Astrocyte of the hippocampus (primary cell): ENCODE measurements at regions not wholly inside any gene's neighbourhood (a gene's known extent, or its start where the extent isn't known, plus 50 kb on each side); places are given as distances from the start of the nearest gene placed in this dataset.
A peak's percentile ranks its signal among the peaks of the same experiment; 100 is the strongest.

Source experiments
- DNase-seq: peaks from one replicate; pipeline ENCODE4 v3.0.0; 2011; ENCODE audit warnings: low read depth, low spot score

- DNase-seq: no peak
Observed at GRCh38 chr20:60428651-60429050, 470.4 kb downstream of the CDH26 start.

- no peak for DNase-seq
Observed at GRCh38 chr20:60430516-60431001, 472.3 kb downstream of the CDH26 start.

- no peak for DNase-seq
Observed at GRCh38 chr20:60431349-60431748, 473.1 kb downstream of the CDH26 start.

DNA sequence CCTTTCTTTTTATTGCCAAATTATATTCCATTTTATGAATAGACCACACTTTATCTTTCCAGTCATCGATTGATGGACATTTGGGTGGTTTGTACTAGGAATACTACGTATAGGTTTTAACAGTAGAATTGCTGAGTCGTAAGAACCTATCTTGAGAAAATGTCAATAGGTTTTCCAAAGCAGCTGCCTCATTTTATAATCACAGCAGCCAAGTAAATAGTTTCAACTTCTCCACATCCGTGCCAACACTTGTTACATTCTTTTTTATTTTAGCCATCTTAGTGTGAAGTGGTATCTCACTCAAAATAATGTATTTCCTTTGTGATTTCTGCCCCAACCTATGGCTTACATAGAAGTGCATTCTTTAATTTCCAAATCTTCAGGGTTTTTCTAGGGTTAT lies 479.2 kb downstream of the CDH26 start:
- no peak for DNase-seq

DNA sequence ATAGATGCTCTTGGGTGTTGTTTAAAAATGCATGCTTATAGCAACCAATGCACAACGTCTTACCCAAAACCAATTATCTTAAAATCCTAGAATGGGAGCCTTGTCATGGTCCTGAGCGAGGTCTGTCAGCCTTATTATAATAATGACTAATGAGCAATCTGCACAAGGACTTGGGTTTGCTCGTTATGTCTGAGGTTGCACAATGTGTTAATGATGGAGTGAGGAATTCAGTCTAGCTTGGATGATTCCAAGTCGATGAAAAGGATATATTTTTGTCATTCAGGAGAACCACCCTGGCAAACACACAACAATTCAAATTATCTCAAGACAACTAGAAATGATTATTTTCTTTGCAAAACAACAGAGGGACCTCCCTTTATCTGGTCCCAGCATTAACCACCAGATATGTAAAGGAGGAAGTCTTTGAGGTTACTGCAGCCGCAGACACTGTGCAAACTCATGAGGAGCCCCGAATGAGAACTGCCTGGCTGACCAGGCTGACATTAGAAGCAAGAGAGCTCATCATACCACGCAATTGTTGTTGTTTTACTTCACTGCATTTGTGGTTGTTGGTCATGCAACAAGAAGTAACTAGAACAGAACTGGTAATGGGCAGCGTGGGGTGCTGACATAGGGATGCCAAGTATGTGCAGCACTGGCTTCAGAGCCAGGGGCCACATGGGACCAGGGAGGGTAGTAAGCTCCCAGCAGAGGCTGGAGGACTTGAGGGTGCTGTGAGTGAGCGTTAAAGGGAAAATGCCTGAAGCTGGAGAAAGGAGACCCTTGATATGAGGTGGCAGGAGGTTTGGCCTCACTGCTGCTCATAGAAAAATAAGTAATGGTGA lies 488.3 kb downstream of the CDH26 start:
- peak; percentile 49 for DNase-seq

DNA sequence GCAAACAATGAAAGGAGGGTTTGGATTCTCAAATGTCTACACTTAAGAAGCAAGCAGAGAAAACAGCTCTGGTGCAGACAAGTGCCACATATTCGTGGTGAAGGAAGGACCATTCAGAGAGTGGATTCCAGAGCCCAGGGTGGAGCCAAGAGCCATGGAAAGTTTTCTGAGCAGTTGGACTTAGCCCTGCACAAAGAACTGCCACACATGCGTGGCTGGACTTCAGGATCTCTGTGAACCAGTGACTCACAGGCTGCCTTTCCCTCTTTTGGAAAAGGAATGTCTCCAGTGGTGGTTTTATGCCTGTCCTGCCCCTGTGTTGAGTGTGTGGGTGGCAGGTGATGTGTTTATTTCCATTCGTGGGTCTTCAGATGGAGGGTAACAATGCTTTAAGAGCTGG lies 489.5 kb downstream of the CDH26 start:
- peak; percentile 81 for DNase-seq

- DNase-seq: no peak
Observed at GRCh38 chr20:60453388-60454246, 495.4 kb downstream of the CDH26 start.

GRCh38 chr20:60454491-60454890 lies 496.3 kb downstream of the CDH26 start:
- DNase-seq: no peak

- DNase-seq: no peak
Observed at GRCh38 chr20:60455272-60455671, 497.0 kb downstream of the CDH26 start.

GRCh38 chr20:60459212-60459611 lies 501.0 kb downstream of the CDH26 start:
- DNase-seq: no peak

DNA sequence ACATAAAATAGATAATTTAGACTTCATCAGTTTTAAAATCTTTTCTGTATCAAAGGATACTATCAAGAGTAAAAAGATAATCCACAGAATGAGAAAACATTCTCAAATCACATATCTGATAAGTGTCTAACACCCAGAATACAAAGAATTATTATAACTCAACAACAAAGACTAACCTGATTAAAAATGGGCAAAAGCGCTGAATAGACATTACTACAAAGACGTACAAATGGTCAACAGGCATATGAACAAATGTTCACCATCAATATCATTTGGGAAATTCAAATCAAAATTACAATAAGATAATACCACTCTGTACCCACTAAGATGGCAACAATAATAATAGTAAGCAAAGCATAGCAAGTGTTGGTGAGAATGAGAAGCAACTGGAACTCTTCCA lies 503.8 kb downstream of the CDH26 start:
- DNase-seq: no peak

DNA sequence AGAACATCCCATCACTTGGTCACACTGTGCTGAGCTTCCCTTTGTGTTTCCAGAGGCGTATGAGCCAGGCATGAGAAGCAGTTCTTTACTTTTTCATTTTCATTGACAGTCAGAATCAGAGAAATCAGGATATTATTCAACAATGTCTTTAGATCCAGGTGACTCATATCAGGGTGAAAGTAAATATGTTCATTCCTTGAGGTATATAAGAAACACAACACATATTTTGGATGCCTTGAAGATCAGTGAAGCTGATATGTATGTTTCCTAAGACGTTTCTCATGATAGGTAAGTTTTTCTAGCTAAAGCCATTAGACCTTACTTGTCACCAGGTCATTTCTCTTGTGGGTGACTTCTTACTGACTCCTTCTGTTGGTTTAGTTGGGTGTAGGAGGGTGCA lies 505.6 kb downstream of the CDH26 start:
- DNase-seq: no peak

GRCh38 chr20:60465439-60465838 lies 507.2 kb downstream of the CDH26 start:
- DNase-seq: no peak

- no peak for DNase-seq
Observed at GRCh38 chr20:60465993-60466686, 507.9 kb downstream of the CDH26 start.

DNA sequence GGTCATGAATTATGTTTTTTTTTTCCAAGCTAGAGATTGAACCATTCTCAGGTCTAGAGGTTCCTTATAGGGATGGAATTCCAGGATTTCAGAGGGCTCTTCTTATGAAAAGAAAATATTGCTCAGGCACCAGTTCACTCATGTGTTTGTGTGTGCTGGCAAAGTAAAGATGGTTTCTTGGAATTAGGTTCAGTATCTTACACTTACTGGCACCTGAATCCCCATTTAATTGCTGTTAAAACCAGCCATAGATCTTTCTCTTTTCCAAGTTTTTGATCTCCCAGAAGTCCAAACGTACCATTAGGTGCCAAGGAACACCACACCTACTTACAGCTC lies 508.4 kb downstream of the CDH26 start:
- DNase-seq: no peak

DNA sequence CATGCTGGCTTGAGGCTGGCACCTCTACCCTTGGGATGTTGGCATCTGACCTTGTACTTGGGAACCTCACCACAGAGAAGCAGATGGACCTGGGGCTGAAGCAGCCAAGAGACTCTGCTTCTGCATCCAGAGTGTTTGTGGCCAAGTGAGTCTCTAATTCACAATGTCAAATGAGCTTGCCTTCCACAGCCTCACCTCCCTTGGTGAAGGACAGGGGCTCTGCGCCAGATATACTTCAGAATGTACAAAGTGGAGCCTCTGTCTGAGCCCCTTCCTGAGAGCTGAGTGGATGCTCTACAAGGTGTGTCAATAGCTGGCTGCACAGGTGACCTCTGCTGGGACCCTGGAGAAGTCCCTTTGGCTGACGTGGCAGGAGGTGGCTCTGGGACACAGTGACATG lies 508.9 kb downstream of the CDH26 start:
- no peak for DNase-seq

DNA sequence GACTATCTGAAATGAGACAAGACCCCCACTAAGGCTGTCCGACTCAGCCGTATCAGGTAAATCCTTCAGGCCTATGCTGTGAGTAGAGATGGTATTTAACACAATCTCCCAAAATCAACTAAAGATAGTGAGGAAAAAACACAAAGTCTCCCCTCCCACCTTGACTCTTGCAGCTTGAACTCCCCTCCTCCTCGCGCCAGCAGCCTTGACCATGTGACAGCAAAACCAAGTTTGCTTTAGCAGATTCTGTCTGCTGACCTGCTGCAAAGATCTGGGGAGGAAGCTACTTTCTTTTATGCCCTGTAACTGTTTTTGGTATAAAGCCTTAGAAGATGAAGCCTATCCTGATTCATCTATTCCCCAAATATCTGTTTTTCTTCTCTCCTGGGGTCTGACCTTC lies 509.5 kb downstream of the CDH26 start:
- DNase-seq: no peak

- DNase-seq: no peak
Observed at GRCh38 chr20:60469829-60470228, 511.6 kb downstream of the CDH26 start.

GRCh38 chr20:60470366-60470765 lies 512.1 kb downstream of the CDH26 start:
- no peak for DNase-seq

- no peak for DNase-seq
Observed at GRCh38 chr20:60473211-60473610, 515.0 kb downstream of the CDH26 start.

- no peak for DNase-seq
Observed at GRCh38 chr20:60474385-60474910, 516.2 kb downstream of the CDH26 start.

GRCh38 chr20:60476045-60476444 lies 517.8 kb downstream of the CDH26 start:
- DNase-seq: no peak
